GM23338 (cell line): ENCODE measurements at regions not wholly inside any gene's neighbourhood (a gene's known extent, or its start where the extent isn't known, plus 50 kb on each side); places are given as distances from the start of the nearest gene placed in this dataset.

ENCODE experiments used
- CREB1 ChIP-seq: fragments of 250-450 bp; sonication (Bioruptor Pico); IDR thresholded peaks from 2 replicates; pipeline ENCODE4 v1.5.0; 2020; ENCODE audit warnings: low read depth, mild to moderate bottlenecking, moderate library complexity
- EZH2 ChIP-seq: fragments of 200-600 bp; sonication (generic); IDR thresholded peaks from one replicate; pipeline ENCODE4 v1.8.0; 2017; ENCODE audit warnings: antibody characterized with exemption, mild to moderate bottlenecking, low read depth; ENCODE audit not compliant: unreplicated experiment
- EZH2phosphoT487 ChIP-seq: fragments of 200-600 bp; sonication (generic); IDR thresholded peaks from one replicate; pipeline ENCODE4 v1.8.1; 2018; ENCODE audit warnings: antibody characterized with exemption; ENCODE audit not compliant: unreplicated experiment
- POLR2AphosphoS5 ChIP-seq: IDR thresholded peaks from 2 replicates; pipeline ENCODE4 v1.6.1; 2016; ENCODE audit warnings: antibody characterized with exemption, low read depth
- STAT1 ChIP-seq: IDR thresholded peaks from one replicate; pipeline ENCODE4 v1.6.1; 2016; ENCODE audit warnings: antibody characterized with exemption; ENCODE audit not compliant: unreplicated experiment
- ZNF114 ChIP-seq: fragments of 250-450 bp; sonication (Bioruptor Pico); IDR thresholded peaks from 2 replicates; pipeline ENCODE4 v1.5.0; 2020; ENCODE audit warnings: mild to moderate bottlenecking, moderate library complexity
- ZNF331 ChIP-seq: fragments of 250-450 bp; sonication (Bioruptor Pico); IDR thresholded peaks from 2 replicates; pipeline ENCODE4 v1.5.0; 2020; ENCODE audit warnings: low read depth, mild to moderate bottlenecking, moderate library complexity
- TF ChIP-seq, protein P1 (sequence below), 2 experiments: fragments of 200-600 bp in 1 of 2; sonication (generic) in 1 of 2; conservative IDR thresholded peaks; 2 replicates each; pipeline versions ENCODE4 v1.5.1 to v1.6.1; 2016 to 2017; ENCODE audit warnings: antibody characterized with exemption in 2 of 2, low read depth in 2 of 2, mild to moderate bottlenecking in 2 of 2, moderate library complexity in 1 of 2
- TF ChIP-seq, protein P2 (sequence below): IDR thresholded peaks from one replicate; pipeline ENCODE4 v1.6.1; 2018; ENCODE audit warnings: antibody characterized with exemption; ENCODE audit not compliant: unreplicated experiment
- TF ChIP-seq, protein P3 (sequence below): IDR thresholded peaks from 2 replicates; pipeline ENCODE4 v1.6.1; 2016; ENCODE audit warnings: antibody characterized with exemption

DNA sequence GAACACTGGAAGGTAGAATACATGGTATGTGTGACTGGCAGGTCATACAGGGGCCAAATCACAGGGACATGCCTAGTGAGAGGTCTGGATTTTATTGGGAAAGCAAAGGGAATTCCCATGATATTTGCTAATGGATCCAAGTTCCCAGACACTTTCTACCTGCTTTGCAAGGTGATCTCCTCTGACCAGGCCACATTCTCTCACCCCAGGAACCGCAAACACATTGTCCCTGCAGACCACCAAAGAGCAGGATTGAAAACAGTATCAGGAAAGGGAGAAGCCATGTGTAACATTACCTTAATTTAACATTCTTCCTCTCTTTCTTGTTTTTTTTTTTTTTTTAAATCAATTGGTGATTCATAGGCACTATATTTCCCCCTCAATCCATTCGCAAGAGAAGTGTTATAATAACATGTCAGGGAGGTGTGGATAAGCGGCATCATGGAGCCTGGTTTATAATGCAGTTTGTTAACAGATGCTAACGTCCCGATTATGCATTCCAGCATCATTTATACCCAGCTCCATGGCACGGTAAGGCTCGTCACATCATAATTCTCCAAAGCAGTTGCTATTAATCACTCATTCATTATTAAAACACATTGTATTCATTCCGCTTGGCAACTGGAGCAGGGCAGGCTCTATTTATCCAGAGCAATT is 155.1 kb upstream of the CCL2 start:
- TF ChIP-seq EZH2 (no peak), CREB1 (no peak), POLR2AphosphoS5 (no peak), STAT1 (no peak), ZNF331 (CRISPR knock-in tag) (no peak), EZH2phosphoT487 (no peak), ZNF114 (CRISPR knock-in tag) (no peak)
- TF ChIP-seq, protein P1, sequence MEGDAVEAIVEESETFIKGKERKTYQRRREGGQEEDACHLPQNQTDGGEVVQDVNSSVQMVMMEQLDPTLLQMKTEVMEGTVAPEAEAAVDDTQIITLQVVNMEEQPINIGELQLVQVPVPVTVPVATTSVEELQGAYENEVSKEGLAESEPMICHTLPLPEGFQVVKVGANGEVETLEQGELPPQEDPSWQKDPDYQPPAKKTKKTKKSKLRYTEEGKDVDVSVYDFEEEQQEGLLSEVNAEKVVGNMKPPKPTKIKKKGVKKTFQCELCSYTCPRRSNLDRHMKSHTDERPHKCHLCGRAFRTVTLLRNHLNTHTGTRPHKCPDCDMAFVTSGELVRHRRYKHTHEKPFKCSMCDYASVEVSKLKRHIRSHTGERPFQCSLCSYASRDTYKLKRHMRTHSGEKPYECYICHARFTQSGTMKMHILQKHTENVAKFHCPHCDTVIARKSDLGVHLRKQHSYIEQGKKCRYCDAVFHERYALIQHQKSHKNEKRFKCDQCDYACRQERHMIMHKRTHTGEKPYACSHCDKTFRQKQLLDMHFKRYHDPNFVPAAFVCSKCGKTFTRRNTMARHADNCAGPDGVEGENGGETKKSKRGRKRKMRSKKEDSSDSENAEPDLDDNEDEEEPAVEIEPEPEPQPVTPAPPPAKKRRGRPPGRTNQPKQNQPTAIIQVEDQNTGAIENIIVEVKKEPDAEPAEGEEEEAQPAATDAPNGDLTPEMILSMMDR (conservative IDR thresholded peaks at IDR 0.05; ENCODE audit: low read depth in 2 of 2) = no peak
- TF ChIP-seq, protein P2, sequence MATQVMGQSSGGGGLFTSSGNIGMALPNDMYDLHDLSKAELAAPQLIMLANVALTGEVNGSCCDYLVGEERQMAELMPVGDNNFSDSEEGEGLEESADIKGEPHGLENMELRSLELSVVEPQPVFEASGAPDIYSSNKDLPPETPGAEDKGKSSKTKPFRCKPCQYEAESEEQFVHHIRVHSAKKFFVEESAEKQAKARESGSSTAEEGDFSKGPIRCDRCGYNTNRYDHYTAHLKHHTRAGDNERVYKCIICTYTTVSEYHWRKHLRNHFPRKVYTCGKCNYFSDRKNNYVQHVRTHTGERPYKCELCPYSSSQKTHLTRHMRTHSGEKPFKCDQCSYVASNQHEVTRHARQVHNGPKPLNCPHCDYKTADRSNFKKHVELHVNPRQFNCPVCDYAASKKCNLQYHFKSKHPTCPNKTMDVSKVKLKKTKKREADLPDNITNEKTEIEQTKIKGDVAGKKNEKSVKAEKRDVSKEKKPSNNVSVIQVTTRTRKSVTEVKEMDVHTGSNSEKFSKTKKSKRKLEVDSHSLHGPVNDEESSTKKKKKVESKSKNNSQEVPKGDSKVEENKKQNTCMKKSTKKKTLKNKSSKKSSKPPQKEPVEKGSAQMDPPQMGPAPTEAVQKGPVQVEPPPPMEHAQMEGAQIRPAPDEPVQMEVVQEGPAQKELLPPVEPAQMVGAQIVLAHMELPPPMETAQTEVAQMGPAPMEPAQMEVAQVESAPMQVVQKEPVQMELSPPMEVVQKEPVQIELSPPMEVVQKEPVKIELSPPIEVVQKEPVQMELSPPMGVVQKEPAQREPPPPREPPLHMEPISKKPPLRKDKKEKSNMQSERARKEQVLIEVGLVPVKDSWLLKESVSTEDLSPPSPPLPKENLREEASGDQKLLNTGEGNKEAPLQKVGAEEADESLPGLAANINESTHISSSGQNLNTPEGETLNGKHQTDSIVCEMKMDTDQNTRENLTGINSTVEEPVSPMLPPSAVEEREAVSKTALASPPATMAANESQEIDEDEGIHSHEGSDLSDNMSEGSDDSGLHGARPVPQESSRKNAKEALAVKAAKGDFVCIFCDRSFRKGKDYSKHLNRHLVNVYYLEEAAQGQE = no peak
- TF ChIP-seq, protein P3, sequence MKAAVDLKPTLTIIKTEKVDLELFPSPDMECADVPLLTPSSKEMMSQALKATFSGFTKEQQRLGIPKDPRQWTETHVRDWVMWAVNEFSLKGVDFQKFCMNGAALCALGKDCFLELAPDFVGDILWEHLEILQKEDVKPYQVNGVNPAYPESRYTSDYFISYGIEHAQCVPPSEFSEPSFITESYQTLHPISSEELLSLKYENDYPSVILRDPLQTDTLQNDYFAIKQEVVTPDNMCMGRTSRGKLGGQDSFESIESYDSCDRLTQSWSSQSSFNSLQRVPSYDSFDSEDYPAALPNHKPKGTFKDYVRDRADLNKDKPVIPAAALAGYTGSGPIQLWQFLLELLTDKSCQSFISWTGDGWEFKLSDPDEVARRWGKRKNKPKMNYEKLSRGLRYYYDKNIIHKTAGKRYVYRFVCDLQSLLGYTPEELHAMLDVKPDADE = no peak
